Transverse colon (tissue), 4 donors: ENCODE measurements at regions not wholly inside any gene's neighbourhood (a gene's known extent, or its start where the extent isn't known, plus 50 kb on each side); places are given as distances from the start of the nearest gene placed in this dataset.

Experiments
- EP300 ChIP-seq: sonication (generic); formaldehyde crosslinking; IDR thresholded peaks from one replicate; pipeline ENCODE4 v1.6.1; 2017; ENCODE audit warnings: antibody characterized with exemption, low read depth
- POLR2A ChIP-seq: fragments of 450-650 bp; IDR thresholded peaks from one replicate; pipeline ENCODE4 v1.6.1; 2016; ENCODE audit warnings: antibody characterized with exemption, mild to moderate bottlenecking, moderate library complexity
- POLR2AphosphoS5 ChIP-seq, 3 donors: sonication (generic); formaldehyde crosslinking; IDR thresholded peaks; one replicate each; pipeline ENCODE4 v1.6.1; 2016; ENCODE audit warnings: antibody characterized with exemption in 3 of 3
- TF ChIP-seq, protein P1 (sequence below), 5 experiments: fragments of 200-600 bp in 3 of 5; fragments of 450-650 bp in 2 of 5; sonication (generic) in 3 of 5; IDR thresholded peaks; 1 replicate in 2 of 5; 2 replicates in 3 of 5; pipeline ENCODE4 v1.5.1; 2016 to 2017; ENCODE audit warnings: antibody characterized with exemption in 5 of 5, inconsistent platforms in 3 of 5, mild to moderate bottlenecking in 2 of 5, moderate library complexity in 1 of 5

DNA sequence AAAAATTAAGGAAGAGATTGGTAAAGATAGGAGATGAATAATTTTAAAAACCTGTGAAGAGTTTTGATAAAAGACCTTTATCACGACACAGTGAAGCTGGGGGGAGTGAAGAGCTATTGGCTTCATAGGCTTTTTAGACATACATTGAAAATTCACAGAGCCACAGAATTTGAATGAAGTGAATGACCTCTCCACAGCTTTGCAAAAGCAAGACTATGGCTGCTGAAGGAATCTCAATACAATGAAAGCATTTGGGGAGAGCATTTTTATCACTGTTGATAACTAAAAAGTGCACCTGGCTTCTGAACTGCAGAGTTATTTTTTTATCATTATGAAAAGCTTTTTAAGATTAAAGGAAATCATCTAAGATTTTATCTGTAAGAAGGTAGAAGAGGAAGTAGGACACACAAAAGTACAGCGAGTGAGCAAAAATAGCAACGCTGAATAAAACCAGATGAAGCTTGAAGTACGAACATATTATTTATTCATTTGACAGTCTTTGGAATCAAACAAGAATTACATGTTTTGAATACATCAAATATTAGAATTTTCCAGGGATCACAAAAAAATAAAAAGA is 317.5 kb downstream of the KCNC2 start:
- TF ChIP-seq POLR2A: no peak
- TF ChIP-seq, protein P1, sequence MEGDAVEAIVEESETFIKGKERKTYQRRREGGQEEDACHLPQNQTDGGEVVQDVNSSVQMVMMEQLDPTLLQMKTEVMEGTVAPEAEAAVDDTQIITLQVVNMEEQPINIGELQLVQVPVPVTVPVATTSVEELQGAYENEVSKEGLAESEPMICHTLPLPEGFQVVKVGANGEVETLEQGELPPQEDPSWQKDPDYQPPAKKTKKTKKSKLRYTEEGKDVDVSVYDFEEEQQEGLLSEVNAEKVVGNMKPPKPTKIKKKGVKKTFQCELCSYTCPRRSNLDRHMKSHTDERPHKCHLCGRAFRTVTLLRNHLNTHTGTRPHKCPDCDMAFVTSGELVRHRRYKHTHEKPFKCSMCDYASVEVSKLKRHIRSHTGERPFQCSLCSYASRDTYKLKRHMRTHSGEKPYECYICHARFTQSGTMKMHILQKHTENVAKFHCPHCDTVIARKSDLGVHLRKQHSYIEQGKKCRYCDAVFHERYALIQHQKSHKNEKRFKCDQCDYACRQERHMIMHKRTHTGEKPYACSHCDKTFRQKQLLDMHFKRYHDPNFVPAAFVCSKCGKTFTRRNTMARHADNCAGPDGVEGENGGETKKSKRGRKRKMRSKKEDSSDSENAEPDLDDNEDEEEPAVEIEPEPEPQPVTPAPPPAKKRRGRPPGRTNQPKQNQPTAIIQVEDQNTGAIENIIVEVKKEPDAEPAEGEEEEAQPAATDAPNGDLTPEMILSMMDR (IDR thresholded peaks at IDR 0.05): no peak
- TF ChIP-seq POLR2AphosphoS5 (IDR thresholded peaks at IDR 0.05): no peak
- no peak for TF ChIP-seq EP300
